ENCODE measurements at regions not wholly inside any gene's neighbourhood (a gene's known extent, or its start where the extent isn't known, plus 50 kb on each side); places are given as distances from the start of the nearest gene placed in this dataset.

DNA sequence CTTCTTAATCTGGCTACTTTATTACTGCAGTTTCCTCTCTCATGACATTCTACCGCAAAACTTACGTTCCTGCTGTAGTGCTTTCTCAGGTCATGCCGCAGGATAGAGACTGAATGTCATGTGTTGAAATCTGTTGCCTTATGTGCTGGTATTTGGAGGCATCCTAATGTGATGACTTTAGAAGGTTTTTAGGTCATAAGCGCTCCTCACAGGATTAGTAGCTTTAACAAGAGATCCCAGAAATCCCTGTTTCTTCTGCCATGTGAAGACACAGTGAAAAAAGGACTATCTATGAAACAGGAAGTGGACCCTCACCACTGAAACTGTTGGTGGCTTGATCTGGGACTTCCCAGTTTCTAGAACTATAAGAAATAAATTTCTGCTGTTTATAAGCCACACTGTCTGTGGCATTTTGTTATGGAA is 209.3 kb downstream of the LACC1 start:
- Histone ChIP-seq H3K4me1 (no peaks in the 10 kb centered on the region), H3K4me3 (no peak overlapping the region), H3K36me3 (no peaks in the 10 kb centered on the region), H3K27ac (no peak overlapping the region), H3K27me3 (no peaks in the 10 kb centered on the region), H3K9me3 (no peaks in the 10 kb centered on the region)
- no peak for ATAC-seq
- no peak for DNase-seq
- TF ChIP-seq, protein P1, sequence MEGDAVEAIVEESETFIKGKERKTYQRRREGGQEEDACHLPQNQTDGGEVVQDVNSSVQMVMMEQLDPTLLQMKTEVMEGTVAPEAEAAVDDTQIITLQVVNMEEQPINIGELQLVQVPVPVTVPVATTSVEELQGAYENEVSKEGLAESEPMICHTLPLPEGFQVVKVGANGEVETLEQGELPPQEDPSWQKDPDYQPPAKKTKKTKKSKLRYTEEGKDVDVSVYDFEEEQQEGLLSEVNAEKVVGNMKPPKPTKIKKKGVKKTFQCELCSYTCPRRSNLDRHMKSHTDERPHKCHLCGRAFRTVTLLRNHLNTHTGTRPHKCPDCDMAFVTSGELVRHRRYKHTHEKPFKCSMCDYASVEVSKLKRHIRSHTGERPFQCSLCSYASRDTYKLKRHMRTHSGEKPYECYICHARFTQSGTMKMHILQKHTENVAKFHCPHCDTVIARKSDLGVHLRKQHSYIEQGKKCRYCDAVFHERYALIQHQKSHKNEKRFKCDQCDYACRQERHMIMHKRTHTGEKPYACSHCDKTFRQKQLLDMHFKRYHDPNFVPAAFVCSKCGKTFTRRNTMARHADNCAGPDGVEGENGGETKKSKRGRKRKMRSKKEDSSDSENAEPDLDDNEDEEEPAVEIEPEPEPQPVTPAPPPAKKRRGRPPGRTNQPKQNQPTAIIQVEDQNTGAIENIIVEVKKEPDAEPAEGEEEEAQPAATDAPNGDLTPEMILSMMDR (IDR thresholded peaks at IDR 0.05 in 4 of 5, conservative IDR thresholded peaks at IDR 0.05 in 1 of 5), result no peak
- in situ Hi-C loops (cut with MboI; ENCODE audit: low sequenced_read_pairs in 4 of 4) (no loop called here), intact Hi-C loops (cut with DNase I; ENCODE audit: low total_unique reads) (no loop called here)

- intact Hi-C loops (cut with DNase I; ENCODE audit: low total_unique reads) (no loop called here), in situ Hi-C loops (cut with MboI; ENCODE audit: low sequenced_read_pairs in 4 of 4) (no loop called here)
- no peaks in the 10 kb centered on the region for H3K9me3 ChIP-seq
- no peak for TF ChIP-seq POLR2A (IDR thresholded peaks at IDR 0.05)
- TF ChIP-seq, protein P1 (IDR thresholded peaks at IDR 0.05 in 4 of 5, conservative IDR thresholded peaks at IDR 0.05 in 1 of 5), result no peak
- no peak for ATAC-seq
- no peak overlapping the region for H3K27ac ChIP-seq
- H3K4me3 ChIP-seq, result no peak overlapping the region
- H3K27me3 ChIP-seq, result no peaks in the 10 kb centered on the region
- H3K4me1 ChIP-seq, result no peaks in the 10 kb centered on the region
- DNase-seq, result no peak
- no peaks in the 10 kb centered on the region for H3K36me3 ChIP-seq
Measured at GRCh38 chr13:44089452-44089851, 209.7 kb downstream of the LACC1 start.

- in situ Hi-C loops (cut with MboI; ENCODE audit: low sequenced_read_pairs in 4 of 4), result no loop called here
- Histone ChIP-seq H3K4me1 (no peaks in the 10 kb centered on the region), H3K36me3 (no peaks in the 10 kb centered on the region), H3K27me3 (no peaks in the 10 kb centered on the region), H3K4me3 (no peak overlapping the region), H3K27ac (no peak overlapping the region), H3K9me3 (no peaks in the 10 kb centered on the region)
- DNase-seq, result no peak
- no peak for TF ChIP-seq POLR2A (IDR thresholded peaks at IDR 0.05)
- TF ChIP-seq, protein P1 (IDR thresholded peaks at IDR 0.05 in 4 of 5, conservative IDR thresholded peaks at IDR 0.05 in 1 of 5), result no peak
- intact Hi-C loops (cut with DNase I; ENCODE audit: low total_unique reads), result no loop called here
- no peak for ATAC-seq
Measured at GRCh38 chr13:44092078-44092970, 212.6 kb downstream of the LACC1 start.

DNA sequence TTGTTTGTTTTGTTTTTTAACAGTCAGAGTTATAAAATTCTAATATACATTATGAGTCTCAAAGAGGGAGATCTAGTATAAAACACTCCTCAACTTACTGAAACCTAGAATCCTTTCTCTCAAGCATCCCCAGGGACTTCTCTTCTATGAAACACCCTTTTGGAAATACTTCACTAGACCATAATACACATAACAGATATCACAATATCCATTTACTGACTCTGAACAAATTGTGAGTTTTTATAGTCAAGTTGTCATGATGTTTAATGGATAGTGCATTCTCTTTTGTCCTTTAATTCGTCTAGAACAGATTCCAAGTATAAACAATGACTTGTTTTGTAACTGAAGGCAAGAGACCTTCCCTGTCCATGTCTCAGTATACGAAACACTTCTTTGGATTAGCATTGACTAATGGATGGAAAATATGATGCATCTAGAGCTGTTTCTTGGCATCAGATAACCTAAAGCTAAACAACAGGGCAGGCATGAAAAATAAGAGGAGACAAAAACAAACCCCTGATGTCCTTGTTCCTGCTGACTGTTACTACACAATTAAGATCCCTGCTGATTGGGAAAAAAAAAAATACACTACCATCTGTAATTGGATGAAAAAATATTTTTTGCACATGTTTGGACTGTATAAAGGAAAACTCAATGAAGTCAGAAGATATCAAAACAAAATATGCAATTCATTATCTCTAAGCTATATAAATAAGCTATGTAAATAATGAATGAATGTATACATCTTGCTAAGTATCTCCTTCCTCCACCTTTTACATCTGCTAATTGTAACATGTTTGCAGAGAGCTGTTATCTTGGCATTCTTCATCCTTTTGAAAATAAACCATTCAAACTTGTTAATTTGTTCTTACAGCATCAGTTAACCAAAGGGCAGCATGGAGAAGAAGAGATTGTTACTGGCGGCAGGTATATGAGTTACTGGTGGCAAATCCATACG is 214.2 kb downstream of the LACC1 start:
- H3K27me3 ChIP-seq, result no peaks in the 10 kb centered on the region
- no peak overlapping the region for H3K27ac ChIP-seq
- intact Hi-C loops (cut with DNase I; ENCODE audit: low total_unique reads) (no loop called here), in situ Hi-C loops (cut with MboI; ENCODE audit: low sequenced_read_pairs in 4 of 4) (no loop called here)
- H3K4me3 ChIP-seq, result no peak overlapping the region
- H3K9me3 ChIP-seq, result no peaks in the 10 kb centered on the region
- H3K4me1 ChIP-seq, result no peaks in the 10 kb centered on the region
- ATAC-seq, result no peak
- no peak for DNase-seq
- no peaks in the 10 kb centered on the region for H3K36me3 ChIP-seq
- no peak for TF ChIP-seq POLR2A (IDR thresholded peaks at IDR 0.05)
- TF ChIP-seq, protein P1 (IDR thresholded peaks at IDR 0.05 in 4 of 5, conservative IDR thresholded peaks at IDR 0.05 in 1 of 5), result no peak
